Mucosa of descending colon (tissue), 3 donors: ENCODE measurements at regions not wholly inside any gene's neighbourhood (a gene's known extent, or its start where the extent isn't known, plus 50 kb on each side); places are given as distances from the start of the nearest gene placed in this dataset.

Source experiments
- ATAC-seq: fragments of 200-7000 bp; cut with Tn5 transposase; one replicate; pipeline ENCODE4 v1.9.1; 2020; ENCODE audit warnings: mild to moderate bottlenecking, moderate library complexity
- DNase-seq, 3 donors: peaks; one replicate each; pipeline ENCODE4 v3.0.0-alpha.2; 2020
- H3K36me3 ChIP-seq: fragments of 200-600 bp; one replicate; pipeline ENCODE4 v1.8.0; 2021; ENCODE audit warnings: low read depth, mild to moderate bottlenecking
- H3K4me1 ChIP-seq: fragments of 200-600 bp; one replicate; pipeline ENCODE4 v1.8.0; 2021; ENCODE audit warnings: low read depth, mild to moderate bottlenecking
- H3K4me3 ChIP-seq: fragments of 200-600 bp; one replicate; pipeline ENCODE4 v1.8.0; 2021; ENCODE audit warnings: mild to moderate bottlenecking
- H3K9me3 ChIP-seq: fragments of 200-600 bp; one replicate; pipeline ENCODE4 v1.8.0; 2021; ENCODE audit warnings: mild to moderate bottlenecking
- intact Hi-C, 2 donors: fragments of 100-400 bp; cut with DNase I in 1 of 2; cut with micrococcal nuclease in 1 of 2; formaldehyde crosslinking; loops; one replicate each; pipeline versions ENCODE4 v1.11.0 to v1.11.1; 2022; cut with DNase I, micrococcal nuclease
- TF ChIP-seq, protein P1 (sequence below): fragments of 200-600 bp; IDR thresholded peaks from one replicate; pipeline ENCODE4 v1.8.0; 2022; ENCODE audit warnings: antibody characterized with exemption, mild to moderate bottlenecking
- donor health status: DM: no; HTN: no; CAD: no; lungs with moderate emphysema.
- donor health status: DM: no; HTN: no; CAD: no.
- donor health status: DM: no; HTN: yes; CAD: no.

DNA sequence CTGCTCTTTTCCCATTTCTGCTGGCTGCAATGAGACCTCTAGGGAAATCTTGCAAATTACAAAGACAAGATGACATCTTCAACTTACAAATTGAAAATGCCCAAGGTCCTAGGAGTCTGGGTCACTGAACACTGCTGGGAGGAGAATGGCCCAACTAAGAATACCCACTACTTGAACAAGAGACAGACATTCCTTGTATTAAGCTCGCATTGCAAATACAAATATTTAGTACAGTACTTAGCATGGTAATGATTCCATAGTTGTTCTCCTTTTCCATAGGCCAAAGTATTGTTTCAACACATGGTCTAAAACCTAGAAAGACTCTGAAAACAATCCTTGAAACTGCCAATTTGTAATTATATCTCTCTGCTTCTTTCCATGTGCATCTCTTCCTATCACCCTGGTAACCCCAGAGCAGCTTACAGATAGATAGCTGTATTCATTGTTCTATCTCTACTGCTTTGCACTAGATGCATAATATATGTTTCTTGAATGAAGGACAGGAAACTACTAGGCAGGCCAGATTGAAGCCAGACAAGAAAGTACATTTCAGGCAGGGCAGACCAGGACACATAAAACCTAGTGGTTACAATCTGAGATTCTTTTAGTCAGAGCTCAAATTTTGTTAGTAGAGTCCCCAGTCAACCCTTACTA, 1545.7 kb upstream of the TENM4 start:
- Histone ChIP-seq H3K4me1 (no peaks in the 10 kb centered on the region), H3K36me3 (no peaks in the 10 kb centered on the region), H3K4me3 (no peak overlapping the region), H3K9me3 (no peaks in the 10 kb centered on the region)
- TF ChIP-seq, protein P1, sequence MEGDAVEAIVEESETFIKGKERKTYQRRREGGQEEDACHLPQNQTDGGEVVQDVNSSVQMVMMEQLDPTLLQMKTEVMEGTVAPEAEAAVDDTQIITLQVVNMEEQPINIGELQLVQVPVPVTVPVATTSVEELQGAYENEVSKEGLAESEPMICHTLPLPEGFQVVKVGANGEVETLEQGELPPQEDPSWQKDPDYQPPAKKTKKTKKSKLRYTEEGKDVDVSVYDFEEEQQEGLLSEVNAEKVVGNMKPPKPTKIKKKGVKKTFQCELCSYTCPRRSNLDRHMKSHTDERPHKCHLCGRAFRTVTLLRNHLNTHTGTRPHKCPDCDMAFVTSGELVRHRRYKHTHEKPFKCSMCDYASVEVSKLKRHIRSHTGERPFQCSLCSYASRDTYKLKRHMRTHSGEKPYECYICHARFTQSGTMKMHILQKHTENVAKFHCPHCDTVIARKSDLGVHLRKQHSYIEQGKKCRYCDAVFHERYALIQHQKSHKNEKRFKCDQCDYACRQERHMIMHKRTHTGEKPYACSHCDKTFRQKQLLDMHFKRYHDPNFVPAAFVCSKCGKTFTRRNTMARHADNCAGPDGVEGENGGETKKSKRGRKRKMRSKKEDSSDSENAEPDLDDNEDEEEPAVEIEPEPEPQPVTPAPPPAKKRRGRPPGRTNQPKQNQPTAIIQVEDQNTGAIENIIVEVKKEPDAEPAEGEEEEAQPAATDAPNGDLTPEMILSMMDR = no peak
- intact Hi-C loops = no loop called here
- ATAC-seq (no peak), DNase-seq (no peak)

DNA sequence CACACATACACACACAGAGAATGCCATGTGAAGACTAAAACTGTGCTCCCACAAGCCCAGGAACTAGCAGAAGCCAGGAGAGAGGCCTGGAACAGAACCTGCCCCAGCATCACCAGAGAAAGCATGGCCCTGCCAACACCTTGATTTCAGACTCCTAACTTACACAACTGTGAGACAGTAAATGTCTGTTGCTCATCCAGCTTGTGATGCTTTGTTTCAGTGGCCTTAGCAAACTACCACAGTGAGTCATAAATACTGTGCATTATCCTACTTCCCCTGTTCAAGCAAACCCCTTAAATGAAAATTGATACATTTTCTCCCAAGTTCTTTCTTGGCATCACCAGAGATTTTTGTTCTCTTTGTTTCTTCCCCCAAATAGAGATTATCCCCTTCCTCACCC, 1539.4 kb upstream of the TENM4 start:
- Histone ChIP-seq H3K4me3 (no peak overlapping the region), H3K36me3 (no peaks in the 10 kb centered on the region), H3K9me3 (no peaks in the 10 kb centered on the region), H3K4me1 (no peaks in the 10 kb centered on the region)
- ATAC-seq = no peak
- TF ChIP-seq, protein P1 = no peak
- intact Hi-C loops = no loop called here
- DNase-seq = no peak

DNA sequence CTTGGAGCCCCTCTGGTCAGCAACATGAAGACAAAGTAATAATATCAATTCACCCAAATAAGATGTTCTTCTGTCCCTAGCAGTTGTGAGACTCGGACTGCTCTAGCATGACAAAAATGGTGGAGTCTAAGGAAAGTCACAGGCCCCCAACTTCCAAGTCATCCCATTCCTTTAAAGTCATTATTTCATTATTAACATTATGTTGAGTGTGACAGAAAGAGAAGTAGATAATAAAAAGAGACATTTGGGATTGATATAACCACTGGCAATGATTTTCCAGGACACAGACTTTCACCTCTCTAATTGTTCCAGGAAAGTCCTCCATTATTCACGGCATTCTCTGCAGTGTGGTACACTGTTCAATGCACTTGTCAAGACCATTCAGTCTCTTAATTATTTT, 1533.0 kb upstream of the TENM4 start:
- Histone ChIP-seq H3K4me3 (no peak overlapping the region), H3K9me3 (no peaks in the 10 kb centered on the region), H3K4me1 (no peaks in the 10 kb centered on the region), H3K36me3 (no peaks in the 10 kb centered on the region)
- TF ChIP-seq, protein P1 = no peak
- no peak for ATAC-seq
- DNase-seq = no peak
- intact Hi-C loops = no loop called here

DNA sequence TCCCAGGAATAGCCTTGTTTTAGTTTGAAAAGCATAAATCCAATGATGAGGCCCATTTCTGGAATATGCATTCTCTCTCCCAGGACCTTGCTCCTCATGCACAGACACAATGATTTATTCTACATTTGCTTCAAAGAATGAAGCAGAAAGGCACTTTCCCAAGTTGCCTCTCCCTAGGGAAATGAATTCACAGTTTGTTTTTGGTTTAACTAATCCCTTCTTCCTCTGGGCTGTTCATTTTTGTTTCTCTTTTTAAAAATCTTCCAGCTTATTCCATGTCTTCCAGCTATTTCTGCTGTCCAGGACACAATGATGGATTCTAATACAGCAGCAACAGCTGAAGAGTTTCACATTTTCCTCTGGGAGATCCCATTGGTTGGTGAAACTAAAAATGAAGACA, 1529.2 kb upstream of the TENM4 start:
- H3K36me3 ChIP-seq = no peaks in the 10 kb centered on the region
- no peak for ATAC-seq
- no peak for DNase-seq
- H3K9me3 ChIP-seq = no peaks in the 10 kb centered on the region
- no peaks in the 10 kb centered on the region for H3K4me1 ChIP-seq
- intact Hi-C loops = no loop called here
- H3K4me3 ChIP-seq = no peak overlapping the region
- TF ChIP-seq, protein P1 = no peak

DNA sequence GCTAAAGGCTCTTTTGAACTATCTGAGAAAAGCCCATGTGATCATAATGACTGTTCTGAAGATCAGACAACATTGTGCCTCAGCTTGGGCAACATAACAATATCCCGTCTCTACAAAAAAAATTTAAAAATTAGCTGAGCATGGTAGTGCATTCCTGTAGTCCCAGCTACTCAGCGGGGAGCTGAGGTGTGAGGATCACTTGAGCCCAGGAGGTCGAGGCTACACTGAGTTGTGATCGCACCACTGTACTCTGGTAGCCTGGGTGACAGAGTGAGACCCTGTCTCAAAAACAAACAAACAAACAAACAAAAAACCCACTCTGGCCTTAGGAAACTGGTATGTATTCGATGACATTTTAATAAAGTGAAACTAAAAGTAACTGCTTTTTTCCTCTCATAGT, 1526.8 kb upstream of the TENM4 start:
- ATAC-seq (no peak), DNase-seq (no peak)
- Histone ChIP-seq H3K4me3 (no peak overlapping the region), H3K9me3 (no peaks in the 10 kb centered on the region), H3K4me1 (no peaks in the 10 kb centered on the region), H3K36me3 (no peaks in the 10 kb centered on the region)
- TF ChIP-seq, protein P1 = no peak
- intact Hi-C loops = no loop called here
